DMS114 treated with DMSO at 0.1 percent for 48 hours (cell line): ENCODE measurements at regions not wholly inside any gene's neighbourhood (a gene's known extent, or its start where the extent isn't known, plus 50 kb on each side); places are given as distances from the start of the nearest gene placed in this dataset.
"Not testable (repeated sequence)": the region's sequence is repeated elsewhere in the genome, so short reads cannot be mapped to it uniquely, and the experiment has no call there.

Experiments used
- DNase-seq: peaks from one replicate; lab custom pipeline; 2025; ENCODE audit not compliant: unreplicated experiment; lab: John Stamatoyannopoulos, UW

- not testable (repeated sequence) for DNase-seq
Measured at GRCh38 chr7:67358738-67359137, 362.1 kb downstream of the TYW1 start.

- DNase-seq: no peak
Measured at GRCh38 chr7:67359900-67360299, 363.3 kb downstream of the TYW1 start.

GRCh38 chr7:67361150-67361549 lies 364.5 kb downstream of the TYW1 start:
- DNase-seq: no peak

GRCh38 chr7:67364441-67365017 lies 367.9 kb downstream of the TYW1 start:
- no peak for DNase-seq

GRCh38 chr7:67371429-67372305 lies 375.0 kb downstream of the TYW1 start:
- DNase-seq: peak; percentile 69

GRCh38 chr7:67373389-67373788 lies 376.8 kb downstream of the TYW1 start:
- DNase-seq: not testable (repeated sequence)

GRCh38 chr7:67375427-67375826 lies 378.8 kb downstream of the TYW1 start:
- no peak for DNase-seq

GRCh38 chr7:67377939-67378862 lies 381.6 kb downstream of the TYW1 start:
- DNase-seq: peak; percentile 72

GRCh38 chr7:67380326-67380725 lies 383.7 kb downstream of the TYW1 start:
- DNase-seq: no peak

GRCh38 chr7:67380858-67381257 lies 384.2 kb downstream of the TYW1 start:
- no peak for DNase-seq

- DNase-seq: no peak
Measured at GRCh38 chr7:67387851-67388250, 391.2 kb downstream of the TYW1 start.

- no peak for DNase-seq
Measured at GRCh38 chr7:67391168-67391567, 394.5 kb downstream of the TYW1 start.

- DNase-seq: no peak
Measured at GRCh38 chr7:67392596-67393438, 396.2 kb downstream of the TYW1 start.

- DNase-seq: no peak
Measured at GRCh38 chr7:67393903-67394302, 397.3 kb downstream of the TYW1 start.

- DNase-seq: no peak
Measured at GRCh38 chr7:67398916-67399315, 402.3 kb downstream of the TYW1 start.

GRCh38 chr7:67401492-67401891 lies 404.9 kb downstream of the TYW1 start:
- no peak for DNase-seq

- no peak for DNase-seq
Measured at GRCh38 chr7:67402280-67402679, 405.6 kb downstream of the TYW1 start.

GRCh38 chr7:67406976-67407375 lies 410.3 kb downstream of the TYW1 start:
- DNase-seq: no peak

- DNase-seq: no peak
Measured at GRCh38 chr7:67407392-67408071, 410.9 kb downstream of the TYW1 start.

- DNase-seq: no peak
Measured at GRCh38 chr7:67408109-67408508, 411.5 kb downstream of the TYW1 start.
